ENCODE measurements at regions not wholly inside any gene's neighbourhood (a gene's known extent, or its start where the extent isn't known, plus 50 kb on each side); places are given as distances from the start of the nearest gene placed in this dataset.

GRCh38 chr1:199867601-199868000 is 159.9 kb upstream of the NR5A2 start:
- Histone ChIP-seq H3K36me3 (ENCODE audit: insufficient read depth, low read length) (no peaks in the 10 kb centered on the region), H3K9ac (ENCODE audit: low read depth, low read length) (no peak overlapping the region), H3K9me3 (replicated peaks; ENCODE audit: low read length) (no peaks in the 10 kb centered on the region), H3K4me3 (ENCODE audit: low read length) (no peak overlapping the region), H3K4me1 (ENCODE audit: control insufficient read depth, insufficient read depth, low read length) (no peaks in the 10 kb centered on the region), H3K4me2 (ENCODE audit: low read length) (no peak overlapping the region), H3K27me3 (ENCODE audit: control insufficient read depth, insufficient read depth, low read length) (peaks cover 4% of the 10 kb centered on the region)

GRCh38 chr1:199868777-199869176 is 158.7 kb upstream of the NR5A2 start:
- no peaks in the 10 kb centered on the region for H3K4me1 ChIP-seq (ENCODE audit: control insufficient read depth, insufficient read depth, low read length)
- H3K4me2 ChIP-seq (ENCODE audit: low read length) = no peak overlapping the region
- H3K9ac ChIP-seq (ENCODE audit: low read depth, low read length) = no peak overlapping the region
- no peak overlapping the region for H3K4me3 ChIP-seq (ENCODE audit: low read length)
- no peaks in the 10 kb centered on the region for H3K36me3 ChIP-seq (ENCODE audit: insufficient read depth, low read length)
- peaks cover 4% of the 10 kb centered on the region for H3K27me3 ChIP-seq (ENCODE audit: control insufficient read depth, insufficient read depth, low read length)
- no peaks in the 10 kb centered on the region for H3K9me3 ChIP-seq (replicated peaks; ENCODE audit: low read length)

GRCh38 chr1:199875337-199875736 is 152.2 kb upstream of the NR5A2 start:
- no peaks in the 10 kb centered on the region for H3K4me1 ChIP-seq (ENCODE audit: control insufficient read depth, insufficient read depth, low read length)
- H3K4me3 ChIP-seq (ENCODE audit: low read length) = no peak overlapping the region
- no peak overlapping the region for H3K4me2 ChIP-seq (ENCODE audit: low read length)
- H3K36me3 ChIP-seq (ENCODE audit: insufficient read depth, low read length) = no peaks in the 10 kb centered on the region
- no peaks in the 10 kb centered on the region for H3K9me3 ChIP-seq (replicated peaks; ENCODE audit: low read length)
- no peaks in the 10 kb centered on the region for H3K27me3 ChIP-seq (ENCODE audit: control insufficient read depth, insufficient read depth, low read length)
- no peak overlapping the region for H3K9ac ChIP-seq (ENCODE audit: low read depth, low read length)

GRCh38 chr1:199875856-199876255 is 151.7 kb upstream of the NR5A2 start:
- no peaks in the 10 kb centered on the region for H3K9me3 ChIP-seq (replicated peaks; ENCODE audit: low read length)
- no peak overlapping the region for H3K9ac ChIP-seq (ENCODE audit: low read depth, low read length)
- H3K4me1 ChIP-seq (ENCODE audit: control insufficient read depth, insufficient read depth, low read length) = no peaks in the 10 kb centered on the region
- H3K27me3 ChIP-seq (ENCODE audit: control insufficient read depth, insufficient read depth, low read length) = no peaks in the 10 kb centered on the region
- H3K4me3 ChIP-seq (ENCODE audit: low read length) = no peak overlapping the region
- H3K36me3 ChIP-seq (ENCODE audit: insufficient read depth, low read length) = no peaks in the 10 kb centered on the region
- no peak overlapping the region for H3K4me2 ChIP-seq (ENCODE audit: low read length)

GRCh38 chr1:199877526-199878384 is 149.8 kb upstream of the NR5A2 start:
- Histone ChIP-seq H3K4me3 (ENCODE audit: low read length) (no peak overlapping the region), H3K27me3 (ENCODE audit: control insufficient read depth, insufficient read depth, low read length) (no peaks in the 10 kb centered on the region), H3K4me2 (ENCODE audit: low read length) (no peak overlapping the region), H3K9ac (ENCODE audit: low read depth, low read length) (no peak overlapping the region), H3K9me3 (replicated peaks; ENCODE audit: low read length) (no peaks in the 10 kb centered on the region), H3K36me3 (ENCODE audit: insufficient read depth, low read length) (no peaks in the 10 kb centered on the region), H3K4me1 (ENCODE audit: control insufficient read depth, insufficient read depth, low read length) (no peaks in the 10 kb centered on the region)

GRCh38 chr1:199878823-199879222 is 148.7 kb upstream of the NR5A2 start:
- Histone ChIP-seq H3K9me3 (replicated peaks; ENCODE audit: low read length) (no peaks in the 10 kb centered on the region), H3K4me3 (ENCODE audit: low read length) (no peak overlapping the region), H3K4me2 (ENCODE audit: low read length) (no peak overlapping the region), H3K36me3 (ENCODE audit: insufficient read depth, low read length) (no peaks in the 10 kb centered on the region), H3K27me3 (ENCODE audit: control insufficient read depth, insufficient read depth, low read length) (no peaks in the 10 kb centered on the region), H3K9ac (ENCODE audit: low read depth, low read length) (no peak overlapping the region), H3K4me1 (ENCODE audit: control insufficient read depth, insufficient read depth, low read length) (no peaks in the 10 kb centered on the region)

- Histone ChIP-seq H3K9me3 (replicated peaks; ENCODE audit: low read length) (no peaks in the 10 kb centered on the region), H3K36me3 (ENCODE audit: insufficient read depth, low read length) (no peaks in the 10 kb centered on the region), H3K9ac (ENCODE audit: low read depth, low read length) (no peak overlapping the region), H3K4me1 (ENCODE audit: control insufficient read depth, insufficient read depth, low read length) (no peaks in the 10 kb centered on the region), H3K27me3 (ENCODE audit: control insufficient read depth, insufficient read depth, low read length) (peaks cover 7% of the 10 kb centered on the region), H3K4me3 (ENCODE audit: low read length) (no peak overlapping the region), H3K4me2 (ENCODE audit: low read length) (no peak overlapping the region)
Measured at GRCh38 chr1:199898654-199899053, 128.9 kb upstream of the NR5A2 start.

- Histone ChIP-seq H3K4me2 (ENCODE audit: low read length) (no peak overlapping the region), H3K36me3 (ENCODE audit: insufficient read depth, low read length) (no peaks in the 10 kb centered on the region), H3K9ac (ENCODE audit: low read depth, low read length) (no peak overlapping the region), H3K9me3 (replicated peaks; ENCODE audit: low read length) (no peaks in the 10 kb centered on the region), H3K27me3 (ENCODE audit: control insufficient read depth, insufficient read depth, low read length) (peaks cover 7% of the 10 kb centered on the region), H3K4me3 (ENCODE audit: low read length) (no peak overlapping the region), H3K4me1 (ENCODE audit: control insufficient read depth, insufficient read depth, low read length) (no peaks in the 10 kb centered on the region)
Measured at GRCh38 chr1:199901341-199901740, 126.2 kb upstream of the NR5A2 start.

GRCh38 chr1:199907361-199907760 is 120.1 kb upstream of the NR5A2 start:
- Histone ChIP-seq H3K27me3 (ENCODE audit: control insufficient read depth, insufficient read depth, low read length) (peaks cover 2% of the 10 kb centered on the region), H3K36me3 (ENCODE audit: insufficient read depth, low read length) (no peaks in the 10 kb centered on the region), H3K9me3 (replicated peaks; ENCODE audit: low read length) (no peaks in the 10 kb centered on the region), H3K4me2 (ENCODE audit: low read length) (no peak overlapping the region), H3K4me3 (ENCODE audit: low read length) (no peak overlapping the region), H3K4me1 (ENCODE audit: control insufficient read depth, insufficient read depth, low read length) (no peaks in the 10 kb centered on the region), H3K9ac (ENCODE audit: low read depth, low read length) (no peak overlapping the region)

GRCh38 chr1:199909137-199909536 is 118.4 kb upstream of the NR5A2 start:
- Histone ChIP-seq H3K9me3 (replicated peaks; ENCODE audit: low read length) (no peaks in the 10 kb centered on the region), H3K4me1 (ENCODE audit: control insufficient read depth, insufficient read depth, low read length) (no peaks in the 10 kb centered on the region), H3K4me2 (ENCODE audit: low read length) (no peak overlapping the region), H3K27me3 (ENCODE audit: control insufficient read depth, insufficient read depth, low read length) (peaks cover 8% of the 10 kb centered on the region), H3K36me3 (ENCODE audit: insufficient read depth, low read length) (no peaks in the 10 kb centered on the region), H3K9ac (ENCODE audit: low read depth, low read length) (no peak overlapping the region), H3K4me3 (ENCODE audit: low read length) (no peak overlapping the region)

- Histone ChIP-seq H3K27me3 (ENCODE audit: control insufficient read depth, insufficient read depth, low read length) (peaks cover 8% of the 10 kb centered on the region), H3K36me3 (ENCODE audit: insufficient read depth, low read length) (no peaks in the 10 kb centered on the region), H3K4me2 (ENCODE audit: low read length) (no peak overlapping the region), H3K4me1 (ENCODE audit: control insufficient read depth, insufficient read depth, low read length) (no peaks in the 10 kb centered on the region), H3K9me3 (replicated peaks; ENCODE audit: low read length) (no peaks in the 10 kb centered on the region), H3K4me3 (ENCODE audit: low read length) (no peak overlapping the region), H3K9ac (ENCODE audit: low read depth, low read length) (no peak overlapping the region)
Measured at GRCh38 chr1:199913318-199913717, 114.2 kb upstream of the NR5A2 start.

GRCh38 chr1:199914546-199914945 is 113.0 kb upstream of the NR5A2 start:
- Histone ChIP-seq H3K4me1 (ENCODE audit: control insufficient read depth, insufficient read depth, low read length) (no peaks in the 10 kb centered on the region), H3K4me2 (ENCODE audit: low read length) (no peak overlapping the region), H3K27me3 (ENCODE audit: control insufficient read depth, insufficient read depth, low read length) (peaks cover 8% of the 10 kb centered on the region)

More at GRCh38 chr1:199914546-199914945, 113.0 kb upstream of the NR5A2 start:
- Histone ChIP-seq H3K9me3 (replicated peaks; ENCODE audit: low read length) (no peaks in the 10 kb centered on the region), H3K4me3 (ENCODE audit: low read length) (no peak overlapping the region), H3K9ac (ENCODE audit: low read depth, low read length) (no peak overlapping the region), H3K36me3 (ENCODE audit: insufficient read depth, low read length) (no peaks in the 10 kb centered on the region)

Data from skeletal muscle satellite cell (primary cell).